B cell (primary cell): ENCODE measurements at regions not wholly inside any gene's neighbourhood (a gene's known extent, or its start where the extent isn't known, plus 50 kb on each side); places are given as distances from the start of the nearest gene placed in this dataset.

ENCODE experiments used
- CTCF ChIP-seq: fragments of 200-600 bp; IDR thresholded peaks from one replicate; pipeline ENCODE4 v1.8.0; 2022; ENCODE audit warnings: antibody characterized with exemption, mild to moderate bottlenecking
- EZH2 ChIP-seq: IDR thresholded peaks from 2 replicates; pipeline ENCODE4 v1.6.1; 2012; ENCODE audit warnings: borderline replicate concordance, low read depth, mild to moderate bottlenecking, moderate library complexity, low read length; ENCODE audit not compliant: insufficient read depth, poor library complexity, severe bottlenecking

DNA sequence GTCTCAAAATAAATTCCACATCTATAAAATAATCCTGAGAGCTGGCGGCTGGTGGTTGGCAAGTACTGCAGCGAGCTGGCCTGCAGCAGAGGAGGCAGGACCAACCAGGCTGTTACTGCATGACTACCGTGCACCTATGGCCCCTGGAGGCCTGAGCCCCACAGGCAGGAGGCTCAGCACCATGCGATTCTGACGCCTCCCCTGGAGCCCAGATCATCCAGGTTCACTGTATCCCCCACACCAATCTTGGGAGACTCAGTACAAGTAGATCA, 159.5 kb upstream of the NCAM1 start:
- TF ChIP-seq CTCF (no peak), EZH2 (no peak)
